ENCODE measurements at regions not wholly inside any gene's neighbourhood (a gene's known extent, or its start where the extent isn't known, plus 50 kb on each side); places are given as distances from the start of the nearest gene placed in this dataset.

DNA sequence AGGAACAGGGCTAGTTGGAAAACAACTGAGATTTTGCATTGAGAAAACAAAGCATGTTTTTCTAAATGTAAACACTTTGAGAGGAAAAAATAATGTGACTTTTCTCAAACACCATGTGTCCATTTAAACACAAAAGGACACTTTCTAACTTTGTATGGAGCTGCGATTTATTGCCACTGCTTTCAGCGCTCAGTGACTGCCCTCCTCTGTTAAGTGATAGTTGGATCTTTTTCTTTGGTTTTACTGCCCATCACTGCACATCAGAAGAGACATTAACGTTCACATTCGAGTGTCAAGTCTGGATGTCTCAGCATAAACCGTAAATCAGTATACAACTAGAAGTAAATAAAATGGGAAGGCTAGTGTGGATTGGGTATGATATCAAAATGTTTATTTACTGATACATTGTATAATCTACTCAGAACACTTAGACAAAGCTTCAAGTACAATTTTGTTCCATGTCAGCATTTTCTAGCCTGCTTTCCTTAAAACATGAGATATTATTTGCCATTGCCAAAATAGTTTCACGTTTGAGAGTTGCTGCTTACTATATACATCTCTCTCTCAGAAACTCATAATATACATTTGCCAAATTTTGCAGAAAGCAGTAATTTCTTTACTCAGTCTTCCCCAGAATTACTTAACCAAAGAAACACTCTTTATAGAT, 237.6 kb downstream of the IKZF2 start:
- TF ChIP-seq, protein P1, sequence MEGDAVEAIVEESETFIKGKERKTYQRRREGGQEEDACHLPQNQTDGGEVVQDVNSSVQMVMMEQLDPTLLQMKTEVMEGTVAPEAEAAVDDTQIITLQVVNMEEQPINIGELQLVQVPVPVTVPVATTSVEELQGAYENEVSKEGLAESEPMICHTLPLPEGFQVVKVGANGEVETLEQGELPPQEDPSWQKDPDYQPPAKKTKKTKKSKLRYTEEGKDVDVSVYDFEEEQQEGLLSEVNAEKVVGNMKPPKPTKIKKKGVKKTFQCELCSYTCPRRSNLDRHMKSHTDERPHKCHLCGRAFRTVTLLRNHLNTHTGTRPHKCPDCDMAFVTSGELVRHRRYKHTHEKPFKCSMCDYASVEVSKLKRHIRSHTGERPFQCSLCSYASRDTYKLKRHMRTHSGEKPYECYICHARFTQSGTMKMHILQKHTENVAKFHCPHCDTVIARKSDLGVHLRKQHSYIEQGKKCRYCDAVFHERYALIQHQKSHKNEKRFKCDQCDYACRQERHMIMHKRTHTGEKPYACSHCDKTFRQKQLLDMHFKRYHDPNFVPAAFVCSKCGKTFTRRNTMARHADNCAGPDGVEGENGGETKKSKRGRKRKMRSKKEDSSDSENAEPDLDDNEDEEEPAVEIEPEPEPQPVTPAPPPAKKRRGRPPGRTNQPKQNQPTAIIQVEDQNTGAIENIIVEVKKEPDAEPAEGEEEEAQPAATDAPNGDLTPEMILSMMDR (IDR thresholded peaks at IDR 0.05), result no peak

DNA sequence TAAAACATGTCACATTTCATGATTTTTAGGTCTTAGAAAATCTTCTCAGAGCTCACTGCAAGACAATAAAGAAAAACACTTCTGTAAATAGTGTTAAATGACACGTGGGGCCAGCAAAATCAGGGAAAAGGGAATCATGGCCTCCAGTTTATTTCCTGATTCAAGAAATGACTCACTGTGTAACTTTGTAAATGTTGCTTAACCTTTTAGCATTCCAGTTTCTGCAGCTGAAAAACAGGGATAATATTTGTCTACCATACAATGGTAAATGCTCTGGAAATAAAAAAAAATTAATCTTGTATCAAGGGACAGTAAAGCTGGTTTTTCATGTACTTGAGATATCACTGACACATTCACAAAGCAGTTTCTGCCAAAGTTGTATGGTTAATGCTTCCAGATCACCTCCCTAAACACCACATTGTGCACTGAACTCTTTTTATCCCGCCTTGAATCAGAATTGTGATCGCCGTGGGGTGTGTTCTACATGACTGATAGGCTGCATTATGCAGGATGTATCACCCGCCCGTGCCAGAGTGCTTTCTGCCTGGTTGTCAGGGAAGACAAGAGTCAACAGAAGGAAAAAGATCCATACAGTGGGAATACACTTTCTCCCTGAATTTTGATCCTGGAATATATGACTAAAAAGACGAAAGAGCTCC, 238.8 kb downstream of the IKZF2 start:
- TF ChIP-seq, protein P1 (IDR thresholded peaks at IDR 0.05), result no peak

GRCh38 chr2:212911011-212911410, 240.4 kb downstream of the IKZF2 start:
- TF ChIP-seq, protein P1 (IDR thresholded peaks at IDR 0.05), result no peak

DNA sequence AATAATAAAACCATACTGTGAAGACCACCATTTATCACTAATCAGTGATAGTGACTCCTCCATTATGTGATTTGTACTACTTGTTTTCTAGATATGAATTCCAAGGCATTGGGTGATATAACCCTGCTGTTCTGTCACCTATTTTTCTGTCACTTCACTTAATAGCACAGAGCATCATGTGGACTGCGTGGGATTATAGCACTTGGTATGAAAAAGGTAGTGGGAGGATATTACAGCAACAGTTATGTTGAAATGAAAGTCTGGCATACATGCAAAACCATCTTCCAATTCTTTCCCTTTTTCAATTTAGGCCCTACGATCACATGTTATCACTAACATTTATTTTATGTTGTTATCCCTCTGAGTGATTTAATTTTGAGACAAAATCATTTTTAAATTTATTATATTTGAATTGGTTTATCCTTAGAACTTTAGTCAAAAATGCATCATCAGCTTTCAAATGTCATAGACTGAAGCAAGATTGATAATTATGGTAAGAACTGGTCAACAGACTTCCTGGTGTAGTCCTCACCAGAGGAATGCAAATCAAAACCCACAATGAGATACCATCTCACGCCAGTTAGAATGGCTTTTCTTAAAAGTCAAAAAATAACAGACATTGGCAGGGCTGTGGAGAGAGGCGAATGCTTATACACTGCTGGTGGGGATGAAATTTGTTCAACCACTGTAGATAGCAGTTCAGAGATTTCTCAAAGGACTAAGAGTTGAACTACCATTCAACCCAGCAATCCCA, 242.6 kb downstream of the IKZF2 start:
- TF ChIP-seq, protein P1 (IDR thresholded peaks at IDR 0.05), result no peak

- TF ChIP-seq, protein P1 (IDR thresholded peaks at IDR 0.05), result no peak
Observed at GRCh38 chr2:212908031-212908430, 243.4 kb downstream of the IKZF2 start.

- TF ChIP-seq, protein P1 (IDR thresholded peaks at IDR 0.05), result no peak
Observed at GRCh38 chr2:212906620-212907019, 244.8 kb downstream of the IKZF2 start.

DNA sequence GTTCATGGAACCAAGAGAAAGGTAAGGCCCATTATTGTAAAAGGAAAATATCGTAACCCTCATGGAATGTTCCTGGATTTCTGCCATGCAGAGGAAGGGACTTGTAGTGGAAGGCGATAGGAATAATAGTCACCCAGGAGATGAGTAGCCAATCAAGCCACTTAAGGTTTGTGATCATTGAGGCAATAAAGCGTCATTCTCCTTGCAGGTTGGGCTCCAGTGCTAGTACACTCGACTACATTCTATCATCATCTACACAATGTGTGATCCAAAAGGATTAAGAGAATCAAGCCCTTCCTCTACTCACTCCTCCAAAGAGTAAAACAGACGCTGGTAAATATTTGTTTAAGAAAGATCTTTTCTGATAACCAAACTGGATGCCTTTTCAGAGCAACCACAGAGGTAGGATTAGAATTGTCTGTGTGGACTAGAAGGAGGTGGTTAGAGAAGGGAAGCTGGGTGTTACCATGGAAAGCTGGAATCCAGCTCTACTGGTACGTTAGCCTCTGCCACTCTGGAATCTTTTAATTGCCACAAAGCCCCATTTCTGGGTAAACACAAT, 245.7 kb downstream of the IKZF2 start:
- TF ChIP-seq, protein P1 (IDR thresholded peaks at IDR 0.05), result no peak

All from LNCAP (cell line).